H1 (cell line): ENCODE measurements at regions not wholly inside any gene's neighbourhood (a gene's known extent, or its start where the extent isn't known, plus 50 kb on each side); places are given as distances from the start of the nearest gene placed in this dataset.

Experiments used
- CTCF ChIA-PET: fragments of 300-600 bp; sonication (Branson Sonifier 250); formaldehyde crosslinking; loops from one replicate; lab custom pipeline; 2021; ENCODE audit not compliant: partially characterized antibody; lab: Charles Lee
- POLR2A ChIA-PET: fragments of 300-600 bp; sonication (Branson Sonifier 250); formaldehyde crosslinking; loops from one replicate; lab custom pipeline; 2021; ENCODE audit warnings: inconsistent platforms; ENCODE audit not compliant: partially characterized antibody; lab: Charles Lee
- DNase-seq, 2 experiments: peaks; one replicate each; pipeline versions ENCODE4 v3.0.0 to v3.0.0-alpha.2; 2010 to 2022; ENCODE audit warnings: low spot score in 2 of 2, low read depth in 1 of 2, mixed read lengths in 1 of 2
- FAIRE-seq: peaks from 2 replicates; lab custom pipeline; 2011; peaks lifted over from hg19 to GRCh38; lab: Jason Lieb, UNC
- H2AFZ ChIP-seq: 2 replicates; pipeline ENCODE4 v1.8.1; 2012; ENCODE audit warnings: low read length, inconsistent platforms
- H2AK5ac ChIP-seq: 2 replicates; pipeline ENCODE4 v1.6.1; 2013; ENCODE audit warnings: low read depth, low read length
- H2BK120ac ChIP-seq: replicated peaks from 2 replicates; pipeline ENCODE3; 2013; ENCODE audit warnings: low read depth, low read length, inconsistent platforms
- H2BK12ac ChIP-seq: 2 replicates; pipeline ENCODE4 v1.6.1; 2013; ENCODE audit warnings: low read depth, low read length
- H2BK15ac ChIP-seq: 2 replicates; pipeline ENCODE4 v1.6.1; 2013; ENCODE audit warnings: low read length
- H2BK20ac ChIP-seq: 2 replicates; pipeline ENCODE4 v1.6.1; 2013; ENCODE audit warnings: low read length
- H2BK5ac ChIP-seq: 2 replicates; pipeline ENCODE4 v1.6.1; 2013; ENCODE audit warnings: low read depth, low read length
- H3K14ac ChIP-seq: 2 replicates; pipeline ENCODE4 v1.6.1; 2013; ENCODE audit warnings: inconsistent platforms; ENCODE audit not compliant: insufficient read length
- H3K18ac ChIP-seq: 2 replicates; pipeline ENCODE4 v1.6.1; 2013; ENCODE audit warnings: low read length; ENCODE audit errors: extremely low read depth
- H3K23ac ChIP-seq: 2 replicates; pipeline ENCODE4 v1.6.1; 2013; ENCODE audit warnings: inconsistent platforms; ENCODE audit not compliant: insufficient read length
- H3K23me2 ChIP-seq: 2 replicates; pipeline ENCODE4 v1.6.1; 2013; ENCODE audit warnings: low read depth, low read length
- H3K27ac ChIP-seq: 2 replicates; pipeline ENCODE4 v1.6.1; 2011; ENCODE audit warnings: low read depth, low read length, inconsistent platforms
- H3K27me3 ChIP-seq, 4 experiments: replicated peaks in 1 of 4; 1 replicate in 1 of 4; 2 replicates in 3 of 4; pipeline versions ENCODE4 v1.6.1 to v1.8.1; 2011 to 2013; ENCODE audit warnings: low read length in 3 of 4, mild to moderate bottlenecking in 3 of 4, inconsistent platforms in 2 of 4, mixed read lengths in 2 of 4, moderate library complexity in 1 of 4; ENCODE audit not compliant: control insufficient read depth in 3 of 4, insufficient read depth in 3 of 4; ENCODE audit errors: extremely low read depth in 1 of 4
- H3K36me3 ChIP-seq, 4 experiments: 2 replicates each; pipeline versions ENCODE4 v1.6.1 to v1.8.1; 2011 to 2013; ENCODE audit warnings: mild to moderate bottlenecking in 4 of 4, low read length in 3 of 4, moderate library complexity in 2 of 4, control low read depth in 1 of 4, inconsistent platforms in 1 of 4; ENCODE audit not compliant: insufficient read depth in 4 of 4, control insufficient read depth in 2 of 4
- H3K4ac ChIP-seq: replicated peaks from 2 replicates; pipeline ENCODE3; 2013; ENCODE audit warnings: low read length, low read depth, mixed read lengths, inconsistent platforms; ENCODE audit not compliant: insufficient read length
- H3K4me1 ChIP-seq, 4 experiments: replicated peaks in 1 of 4; 1 replicate in 1 of 4; 2 replicates in 3 of 4; pipeline versions ENCODE4 v1.6.1 to v1.8.1; 2011 to 2013; ENCODE audit warnings: low read length in 3 of 4, inconsistent platforms in 2 of 4, mixed read lengths in 1 of 4; ENCODE audit not compliant: insufficient read depth in 4 of 4, control insufficient read depth in 3 of 4
- H3K4me2 ChIP-seq, 2 experiments: 2 replicates each; pipeline versions ENCODE4 v1.6.1 to v1.8.1; 2011 to 2013; ENCODE audit warnings: low read depth in 2 of 2, low read length in 2 of 2, control low read depth in 1 of 2, inconsistent platforms in 1 of 2, mild to moderate bottlenecking in 1 of 2; ENCODE audit not compliant: insufficient read depth in 1 of 2
- H3K4me3 ChIP-seq, 4 experiments: fragments of 200-600, 300-600 bp in 1 of 4; sonication (generic), shearing (Covaris generic), sonication (Bioruptor Twin) in 1 of 4; 2 replicates each; pipeline versions ENCODE4 v1.5.1 to v1.8.1; 2011 to 2016; ENCODE audit warnings: low read length in 4 of 4, low read depth in 3 of 4, control low read depth in 2 of 4, inconsistent platforms in 2 of 4, mild to moderate bottlenecking in 2 of 4, mixed read lengths in 1 of 4, moderate library complexity in 1 of 4; ENCODE audit not compliant: insufficient read depth in 2 of 4; ENCODE audit errors: extremely low read depth in 1 of 4
- H3K56ac ChIP-seq: replicated peaks from 2 replicates; pipeline ENCODE3; 2013; ENCODE audit warnings: low read depth, mild to moderate bottlenecking, mixed read lengths, low read length, inconsistent platforms; ENCODE audit not compliant: insufficient read length
- H3K79me1 ChIP-seq: 2 replicates; pipeline ENCODE4 v1.6.1; 2013; ENCODE audit warnings: low read depth, low read length, control low read depth
- H3K79me2 ChIP-seq, 2 experiments: 2 replicates each; pipeline versions ENCODE4 v1.6.1 to v1.8.1; 2012 to 2013; ENCODE audit warnings: low read length in 2 of 2, mild to moderate bottlenecking in 2 of 2, inconsistent platforms in 1 of 2; ENCODE audit not compliant: insufficient read depth in 2 of 2, control insufficient read depth in 1 of 2
- H3K9ac ChIP-seq, 4 experiments: replicated peaks in 1 of 4; 1 replicate in 1 of 4; 2 replicates in 3 of 4; pipeline versions ENCODE4 v1.6.1 to v1.8.1; 2011 to 2013; ENCODE audit warnings: low read depth in 3 of 4, low read length in 3 of 4, control low read depth in 2 of 4, mild to moderate bottlenecking in 2 of 4, moderate library complexity in 2 of 4, inconsistent platforms in 1 of 4; ENCODE audit errors: extremely low read depth in 1 of 4
- H3K9me3 ChIP-seq, 2 experiments: 2 replicates each; pipeline versions ENCODE4 v1.6.1 to v1.8.1; 2012 to 2013; ENCODE audit warnings: mild to moderate bottlenecking in 2 of 2, moderate library complexity in 2 of 2, control low read depth in 1 of 2, inconsistent platforms in 1 of 2, low read depth in 1 of 2, low read length in 1 of 2, mixed read lengths in 1 of 2; ENCODE audit not compliant: insufficient read depth in 2 of 2
- H4K20me1 ChIP-seq, 2 experiments: replicated peaks in 1 of 2; 2 replicates each; pipeline versions ENCODE3 to v1.8.1; 2011 to 2013; ENCODE audit warnings: inconsistent platforms in 2 of 2, low read length in 2 of 2, mild to moderate bottlenecking in 1 of 2; ENCODE audit not compliant: insufficient read depth in 2 of 2, control insufficient read depth in 1 of 2
- H4K5ac ChIP-seq: 2 replicates; pipeline ENCODE4 v1.6.1; 2013; ENCODE audit warnings: low read length, low read depth, mixed read lengths, inconsistent platforms; ENCODE audit not compliant: insufficient read length
- H4K8ac ChIP-seq: 2 replicates; pipeline ENCODE4 v1.8.0; 2013; ENCODE audit warnings: mild to moderate bottlenecking, moderate library complexity, low read length, inconsistent platforms; ENCODE audit not compliant: insufficient read depth; ENCODE audit errors: extremely low read depth
- H4K91ac ChIP-seq: replicated peaks from 2 replicates; pipeline ENCODE3; 2013; ENCODE audit warnings: low read length, mixed read lengths, inconsistent platforms; ENCODE audit not compliant: insufficient read length
- CBX8 ChIP-seq: fragments of 300-800, 300-1000 bp; sonication (generic); IDR thresholded peaks from 2 replicates; pipeline ENCODE4 v1.7.1; 2016; ENCODE audit warnings: low read depth, low read length, borderline replicate concordance
- SIN3A ChIP-seq, 2 experiments: IDR thresholded peaks in 1 of 2; conservative IDR thresholded peaks in 1 of 2; 2 replicates each; pipeline ENCODE4 v1.6.1; 2011 to 2012; ENCODE audit warnings: low read length in 2 of 2, improper control_type of control experiment in 1 of 2, low read depth in 1 of 2, mild to moderate bottlenecking in 1 of 2
- SIRT6 ChIP-seq: IDR thresholded peaks from one replicate; pipeline ENCODE4 v1.7.1; 2012; ENCODE audit warnings: low read length, inconsistent platforms
- WGBS, 2 experiments: shearing (Covaris generic) in 1 of 2; methylation state at CpG; one replicate each; pipeline versions ENCODE4 v1.1.6 to v1.1.7; 2013 to 2015; ENCODE audit warnings: low lambda C conversion rate in 2 of 2, mixed read lengths in 2 of 2, inconsistent platforms in 1 of 2, low coverage in 1 of 2, missing lambda C conversion rate in 1 of 2; ENCODE audit not compliant: insufficient replicate concordance in 2 of 2, insufficient coverage in 1 of 2, insufficient read length in 1 of 2; ENCODE audit errors: extremely low coverage in 1 of 2, missing lambda C conversion rate in 1 of 2; 5-methylcytosine and 5-hydroxymethylcytosine counted together

DNA sequence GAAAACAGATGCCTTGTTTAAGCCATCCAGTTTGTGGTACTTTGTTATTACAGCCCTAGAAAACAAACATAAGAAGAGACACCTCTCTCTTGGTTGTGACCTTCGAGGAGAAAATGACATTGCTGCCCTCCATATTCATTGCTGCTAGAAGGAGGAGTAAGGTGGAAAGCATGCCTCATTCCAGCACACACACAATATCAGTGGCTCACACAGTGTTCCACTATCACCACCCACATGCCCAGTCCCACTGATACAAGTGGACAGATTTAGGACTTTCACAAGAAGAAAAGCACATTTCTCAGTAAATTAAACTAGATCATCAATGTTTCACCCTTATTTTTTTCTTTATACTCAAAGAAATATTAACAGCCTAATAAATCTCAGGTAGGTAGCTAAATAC is 143.6 kb downstream of the PHLDA1 start:
- no peak for FAIRE-seq
- Histone ChIP-seq H3K27ac (no peak overlapping the region), H2BK12ac (no peak overlapping the region), H3K4me2 (no peak overlapping the region), H2BK5ac (no peak overlapping the region), H3K4ac (no peak overlapping the region), H3K4me1 (peaks cover 0 to 8% (median 3%) of the 10 kb centered on the region in 4 experiments; a peak in 6 of 7 replicates), H3K4me3 (no peak overlapping the region), H3K23ac (no peak overlapping the region), H4K5ac (no peak overlapping the region), H3K9me3 (no peaks in the 10 kb centered on the region), H3K79me1 (no peaks in the 10 kb centered on the region)
- no peak for TF ChIP-seq SIRT6
- no peak for TF ChIP-seq CBX8
- no peak for TF ChIP-seq SIN3A (conservative IDR thresholded peaks at IDR 0.05 in 1 of 2, IDR thresholded peaks at IDR 0.05 in 1 of 2; ENCODE audit: low read depth in 1 of 2, low read length in 2 of 2)
- TF ChIP-seq, all 59 proteins: peak for 0
- WGBS, 2 experiments: 82% methylated on average over 1 of the region's 1 CpG; no CpG with 5 or more reads in 1 of the 2 experiments
- Histone ChIP-seq H3K36me3 (no peaks in the 10 kb centered on the region), H3K23me2 (no peaks in the 10 kb centered on the region), H4K91ac (no peak overlapping the region), H3K9ac (no peak overlapping the region), H2AFZ (no peak overlapping the region), H3K18ac (no peak overlapping the region), H2BK15ac (no peak overlapping the region), H3K56ac (no peak overlapping the region), H2BK20ac (no peak overlapping the region), H2BK120ac (no peak overlapping the region), H4K8ac (no peak overlapping the region), H2AK5ac (no peak overlapping the region), H3K14ac (no peak overlapping the region), H3K79me2 (no peaks in the 10 kb centered on the region), H4K20me1 (no peaks in the 10 kb centered on the region), H3K27me3 (no peaks in the 10 kb centered on the region)
- DNase-seq: no peak
- ChIA-PET CTCF (no interaction called here), POLR2A (no interaction called here)
